Lung (tissue), 11 donors: ENCODE measurements at regions not wholly inside any gene's neighbourhood (a gene's known extent, or its start where the extent isn't known, plus 50 kb on each side); places are given as distances from the start of the nearest gene placed in this dataset.

Experiments
- ATAC-seq: fragments of 200-7000 bp; cut with Tn5 transposase; one replicate; pipeline ENCODE4 v1.9.1; 2020; ENCODE audit warnings: moderate number of reproducible peaks; ENCODE audit not compliant: insufficient read depth, low FRiP score
- DNase-seq, 3 donors: peaks; one replicate each; pipeline ENCODE4 v3.0.0-alpha.2; 2013 to 2017
- H3K27ac ChIP-seq, 2 donors: one replicate each; pipeline ENCODE4 v1.5.1; 2013; ENCODE audit warnings: mild to moderate bottlenecking in 2 of 2, moderate library complexity in 2 of 2, control low read depth in 1 of 2, inconsistent platforms in 1 of 2, low read depth in 1 of 2, low read length in 1 of 2
- H3K27me3 ChIP-seq, 3 donors: one replicate each; pipeline ENCODE4 v1.5.1; 2013; ENCODE audit warnings: low read length in 2 of 3; ENCODE audit not compliant: control insufficient read depth in 3 of 3, insufficient read depth in 3 of 3
- H3K36me3 ChIP-seq, 4 donors: one replicate each; pipeline ENCODE4 v1.5.1; 2013; ENCODE audit warnings: low read length in 4 of 4, mild to moderate bottlenecking in 1 of 4, moderate library complexity in 1 of 4; ENCODE audit not compliant: control insufficient read depth in 4 of 4, insufficient read depth in 4 of 4
- H3K4me1 ChIP-seq, 5 donors: one replicate each; pipeline ENCODE4 v1.5.1; 2013; ENCODE audit warnings: low read length in 5 of 5, mild to moderate bottlenecking in 2 of 5, moderate library complexity in 1 of 5; ENCODE audit not compliant: control insufficient read depth in 5 of 5, insufficient read depth in 5 of 5
- H3K4me3 ChIP-seq: one replicate; pipeline ENCODE4 v1.5.1; 2013; ENCODE audit warnings: mild to moderate bottlenecking, control low read depth, moderate library complexity
- H3K9ac ChIP-seq, 2 donors: one replicate each; pipeline ENCODE4 v1.5.1; 2013; ENCODE audit warnings: low read length in 2 of 2, control low read depth in 1 of 2; ENCODE audit not compliant: insufficient read depth in 1 of 2
- H3K9me3 ChIP-seq, 4 donors: one replicate each; pipeline ENCODE4 v1.5.1; 2013; ENCODE audit warnings: low read length in 3 of 4, mild to moderate bottlenecking in 1 of 4, moderate library complexity in 1 of 4; ENCODE audit not compliant: control insufficient read depth in 4 of 4, insufficient read depth in 3 of 4
- WGBS, 2 donors: extraction: QIAGEN DNeasy Blood & Tissue Kit; methylation state at CpG; one replicate each; pipeline ENCODE4 v1.1.7; 2013; 5-methylcytosine and 5-hydroxymethylcytosine counted together
- TF ChIP-seq, protein P1 (sequence below): IDR thresholded peaks from 2 replicates; pipeline ENCODE4 v1.5.1; 2012; ENCODE audit warnings: mild to moderate bottlenecking; ENCODE audit errors: control extremely low read depth, extremely low read depth
- donor health status: control.
- donor health status: control.
- donor health status: Bipolar disorder and iron deficiency.
- donor health status: healthy.
- donor health status: DM: yes; HTN: yes; CAD: no.

GRCh38 chr6:147643341-147644200 lies 135.1 kb downstream of the SAMD5 start:
- Histone ChIP-seq H3K9me3 (no peaks in the 10 kb centered on the region), H3K27ac (no peak overlapping the region), H3K9ac (no peak overlapping the region), H3K4me3 (no peak overlapping the region), H3K36me3 (no peaks in the 10 kb centered on the region), H3K4me1 (peaks cover 0 to 13% (median 0%) of the 10 kb centered on the region in 5 donors), H3K27me3 (no peaks in the 10 kb centered on the region)
- DNase-seq = no peak
- TF ChIP-seq, protein P1, sequence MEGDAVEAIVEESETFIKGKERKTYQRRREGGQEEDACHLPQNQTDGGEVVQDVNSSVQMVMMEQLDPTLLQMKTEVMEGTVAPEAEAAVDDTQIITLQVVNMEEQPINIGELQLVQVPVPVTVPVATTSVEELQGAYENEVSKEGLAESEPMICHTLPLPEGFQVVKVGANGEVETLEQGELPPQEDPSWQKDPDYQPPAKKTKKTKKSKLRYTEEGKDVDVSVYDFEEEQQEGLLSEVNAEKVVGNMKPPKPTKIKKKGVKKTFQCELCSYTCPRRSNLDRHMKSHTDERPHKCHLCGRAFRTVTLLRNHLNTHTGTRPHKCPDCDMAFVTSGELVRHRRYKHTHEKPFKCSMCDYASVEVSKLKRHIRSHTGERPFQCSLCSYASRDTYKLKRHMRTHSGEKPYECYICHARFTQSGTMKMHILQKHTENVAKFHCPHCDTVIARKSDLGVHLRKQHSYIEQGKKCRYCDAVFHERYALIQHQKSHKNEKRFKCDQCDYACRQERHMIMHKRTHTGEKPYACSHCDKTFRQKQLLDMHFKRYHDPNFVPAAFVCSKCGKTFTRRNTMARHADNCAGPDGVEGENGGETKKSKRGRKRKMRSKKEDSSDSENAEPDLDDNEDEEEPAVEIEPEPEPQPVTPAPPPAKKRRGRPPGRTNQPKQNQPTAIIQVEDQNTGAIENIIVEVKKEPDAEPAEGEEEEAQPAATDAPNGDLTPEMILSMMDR = no peak
- WGBS, 2 donors = 89 to 90% methylated on average over 4 of the region's 4 CpGs
- no peak for ATAC-seq

GRCh38 chr6:147648916-147649315 lies 140.4 kb downstream of the SAMD5 start:
- Histone ChIP-seq H3K4me3 (no peak overlapping the region), H3K9ac (no peak overlapping the region), H3K9me3 (no peaks in the 10 kb centered on the region), H3K27ac (no peak overlapping the region), H3K36me3 (no peaks in the 10 kb centered on the region), H3K27me3 (no peaks in the 10 kb centered on the region), H3K4me1 (peaks cover 0 to 26% (median 6%) of the 10 kb centered on the region in 5 donors)
- ATAC-seq (no peak), DNase-seq (peak; percentile 26 to 85 (median 85))
- WGBS, 2 donors = 74 to 78% methylated on average over 2 of the region's 2 CpGs
- TF ChIP-seq, protein P1 = no peak

- H3K9ac ChIP-seq = no peak overlapping the region
- no peak overlapping the region for H3K27ac ChIP-seq
- H3K4me3 ChIP-seq = no peak overlapping the region
- ATAC-seq = peak; percentile 74
- DNase-seq = peak; percentile 37 to 76 (median 71)
- H3K27me3 ChIP-seq = no peaks in the 10 kb centered on the region
- WGBS, 2 donors = 67 to 71% methylated on average over 6 of the region's 6 CpGs
- H3K36me3 ChIP-seq = no peaks in the 10 kb centered on the region
- no peaks in the 10 kb centered on the region for H3K9me3 ChIP-seq
- H3K4me1 ChIP-seq = peaks cover 0 to 26% (median 6%) of the 10 kb centered on the region in 5 donors
- TF ChIP-seq, protein P1 = no peak
Observed at GRCh38 chr6:147651249-147652063, 143.0 kb downstream of the SAMD5 start.
